AG09309 (cell line): ENCODE measurements at regions not wholly inside any gene's neighbourhood (a gene's known extent, or its start where the extent isn't known, plus 50 kb on each side); places are given as distances from the start of the nearest gene placed in this dataset.
A peak's percentile ranks its signal among the peaks of the same experiment; 100 is the strongest.

Experiments
- DNase-seq: peaks from one replicate; pipeline ENCODE4 v3.0.0-alpha.2; 2010; ENCODE audit warnings: low read depth
- H3K4me3 ChIP-seq: 2 replicates; pipeline ENCODE4 v1.5.1; 2011; ENCODE audit warnings: mild to moderate bottlenecking, low read depth, low read length, moderate library complexity; ENCODE audit not compliant: control insufficient read depth
- TF ChIP-seq, protein P1 (sequence below): IDR thresholded peaks from 2 replicates; pipeline ENCODE4 v1.5.1; 2011; ENCODE audit warnings: mild to moderate bottlenecking, low read depth, low read length, inconsistent platforms; ENCODE audit not compliant: insufficient read depth, control insufficient read depth; ENCODE audit errors: missing control alignments

DNA sequence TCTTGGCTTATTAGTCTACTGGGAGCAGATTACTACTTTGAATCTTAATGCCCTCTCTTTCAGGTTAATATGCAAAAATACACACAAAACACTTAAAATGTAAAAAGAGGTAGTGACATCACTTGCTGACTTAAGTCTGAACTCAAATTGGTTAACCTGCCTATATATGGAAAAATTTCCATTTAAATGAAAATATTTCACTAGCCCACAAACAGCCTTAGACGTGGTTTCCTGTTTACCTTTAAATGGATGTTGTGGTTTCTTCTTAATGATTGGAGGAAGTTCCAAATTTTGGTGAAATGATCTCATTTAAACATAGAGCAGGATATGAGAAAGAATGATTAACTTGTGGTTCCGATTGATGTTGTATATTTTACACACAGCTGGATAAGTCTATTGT, 553.7 kb downstream of the CD109 start:
- peak; percentile 1 for DNase-seq
- TF ChIP-seq, protein P1, sequence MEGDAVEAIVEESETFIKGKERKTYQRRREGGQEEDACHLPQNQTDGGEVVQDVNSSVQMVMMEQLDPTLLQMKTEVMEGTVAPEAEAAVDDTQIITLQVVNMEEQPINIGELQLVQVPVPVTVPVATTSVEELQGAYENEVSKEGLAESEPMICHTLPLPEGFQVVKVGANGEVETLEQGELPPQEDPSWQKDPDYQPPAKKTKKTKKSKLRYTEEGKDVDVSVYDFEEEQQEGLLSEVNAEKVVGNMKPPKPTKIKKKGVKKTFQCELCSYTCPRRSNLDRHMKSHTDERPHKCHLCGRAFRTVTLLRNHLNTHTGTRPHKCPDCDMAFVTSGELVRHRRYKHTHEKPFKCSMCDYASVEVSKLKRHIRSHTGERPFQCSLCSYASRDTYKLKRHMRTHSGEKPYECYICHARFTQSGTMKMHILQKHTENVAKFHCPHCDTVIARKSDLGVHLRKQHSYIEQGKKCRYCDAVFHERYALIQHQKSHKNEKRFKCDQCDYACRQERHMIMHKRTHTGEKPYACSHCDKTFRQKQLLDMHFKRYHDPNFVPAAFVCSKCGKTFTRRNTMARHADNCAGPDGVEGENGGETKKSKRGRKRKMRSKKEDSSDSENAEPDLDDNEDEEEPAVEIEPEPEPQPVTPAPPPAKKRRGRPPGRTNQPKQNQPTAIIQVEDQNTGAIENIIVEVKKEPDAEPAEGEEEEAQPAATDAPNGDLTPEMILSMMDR: no peak
- H3K4me3 ChIP-seq: no peak overlapping the region

DNA sequence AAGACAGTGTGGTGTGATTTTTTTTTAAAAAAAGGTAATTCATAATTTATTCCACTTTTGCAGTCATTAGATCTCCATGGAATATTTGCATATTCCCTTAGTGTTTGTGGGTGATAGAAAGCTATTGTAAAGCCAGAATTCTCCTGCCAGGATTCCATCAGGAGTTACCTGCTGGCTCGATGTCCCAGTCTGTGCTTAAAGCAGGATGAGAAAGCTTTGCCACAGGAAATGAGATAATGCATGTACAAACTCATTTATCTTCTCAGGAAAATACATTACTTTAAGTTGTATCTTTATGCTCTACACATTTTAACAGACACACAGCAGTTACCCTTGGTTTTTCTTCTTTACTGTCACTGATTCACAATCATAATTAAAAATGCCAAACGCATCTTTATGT, 553.0 kb downstream of the CD109 start:
- no peak for DNase-seq
- TF ChIP-seq, protein P1: no peak
- H3K4me3 ChIP-seq: no peak overlapping the region

DNA sequence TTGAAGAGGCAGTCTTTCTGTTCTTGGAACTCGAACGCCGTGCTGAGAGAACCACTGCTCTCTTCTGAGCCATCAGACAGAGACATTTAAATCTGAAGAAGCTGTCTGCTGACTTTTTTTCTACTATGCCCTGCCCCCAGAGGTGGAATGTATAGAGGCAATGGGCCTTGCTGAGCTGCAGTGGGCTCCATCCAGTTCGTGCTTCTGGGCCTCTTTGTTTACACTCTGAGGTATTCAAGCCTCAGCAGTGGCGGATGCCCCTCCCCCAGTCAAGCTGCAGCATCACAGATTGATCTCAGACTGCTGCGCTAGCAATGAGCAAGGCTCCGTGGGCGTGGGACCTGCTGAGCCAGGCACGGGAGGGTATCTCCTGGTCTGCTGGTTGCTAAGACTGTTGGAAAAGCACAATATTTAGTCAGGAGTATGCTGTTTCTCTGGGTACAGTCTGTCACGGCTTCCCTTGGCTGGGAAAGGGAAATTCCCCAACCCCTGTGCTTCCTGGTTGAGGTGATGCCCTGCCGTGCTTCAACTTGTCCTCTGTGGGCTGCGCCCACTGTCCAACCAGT, 526.8 kb downstream of the CD109 start:
- TF ChIP-seq, protein P1: no peak
- DNase-seq: no peak
- no peak overlapping the region for H3K4me3 ChIP-seq

DNA sequence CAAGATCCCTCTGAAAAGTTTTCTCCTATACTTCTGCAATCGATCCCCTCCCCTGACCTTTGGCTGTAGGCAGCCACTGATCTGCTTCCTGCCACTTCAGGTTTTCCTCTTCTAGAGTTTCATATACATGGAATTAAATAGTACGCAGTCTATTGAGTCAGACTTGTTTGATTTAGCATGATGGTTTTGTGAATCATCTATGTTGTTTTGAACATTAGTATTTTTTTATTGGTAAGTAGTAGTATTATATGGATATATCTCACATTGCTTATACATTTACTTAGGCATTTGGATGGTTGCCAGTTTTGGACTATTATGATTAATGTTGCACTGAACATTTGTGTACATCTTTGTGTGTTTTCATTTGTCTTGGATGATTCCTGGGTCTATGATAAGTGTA, 518.0 kb downstream of the CD109 start:
- DNase-seq: no peak
- H3K4me3 ChIP-seq: no peak overlapping the region
- TF ChIP-seq, protein P1: no peak

DNA sequence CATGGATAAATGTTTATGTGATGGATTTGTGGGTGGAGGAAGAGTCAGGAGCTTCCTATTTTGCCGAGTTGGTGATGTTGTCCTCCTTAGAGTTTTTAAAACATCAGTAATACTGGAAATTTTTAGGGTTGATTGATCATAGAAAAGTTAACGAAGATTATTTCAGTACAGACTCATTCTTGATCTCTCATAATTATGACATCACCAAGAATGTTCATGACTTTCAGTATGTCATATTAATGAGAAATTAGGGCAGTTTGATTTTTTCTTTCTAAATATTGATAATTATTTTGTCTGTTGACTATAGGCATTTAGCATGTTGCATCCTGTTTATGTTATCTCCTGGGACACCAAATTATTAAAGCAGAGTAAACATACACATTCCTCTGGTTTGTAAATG, 512.2 kb downstream of the CD109 start:
- DNase-seq: no peak
- H3K4me3 ChIP-seq: no peak overlapping the region
- TF ChIP-seq, protein P1: no peak

DNA sequence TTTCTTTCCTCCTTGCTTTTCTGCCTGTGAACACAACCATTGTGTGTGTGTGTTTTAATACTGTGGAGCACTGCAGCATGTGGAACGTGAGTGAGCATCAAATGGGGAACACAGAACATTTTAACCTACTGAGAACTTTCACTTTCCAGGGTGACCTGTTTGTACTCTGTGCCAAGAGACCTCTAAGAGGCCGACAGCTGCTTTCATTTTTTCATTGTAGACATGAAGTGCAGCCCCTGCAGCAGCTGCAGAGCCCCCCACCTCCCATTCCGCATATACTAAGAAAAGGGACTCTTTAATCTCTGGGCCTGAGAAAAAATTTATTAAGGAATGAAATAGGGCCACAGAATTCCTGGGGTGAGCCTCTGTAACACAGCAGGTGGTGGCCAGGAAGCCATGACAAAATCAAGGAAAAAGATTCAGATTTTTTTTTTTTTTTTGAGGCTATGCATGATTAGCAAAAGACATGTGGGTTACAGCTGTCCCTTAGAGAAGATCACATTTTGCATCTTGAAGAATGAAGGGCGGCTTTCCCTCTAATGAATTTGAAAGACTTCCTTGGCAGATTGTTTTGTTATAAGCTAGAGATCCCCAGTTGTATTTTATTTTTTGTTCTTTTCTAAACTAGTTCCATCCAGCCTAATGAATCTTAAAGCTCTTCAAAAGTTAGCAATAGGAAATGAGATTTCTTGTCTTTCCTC, 503.4 kb downstream of the CD109 start:
- TF ChIP-seq, protein P1: no peak
- DNase-seq: no peak
- no peak overlapping the region for H3K4me3 ChIP-seq

DNA sequence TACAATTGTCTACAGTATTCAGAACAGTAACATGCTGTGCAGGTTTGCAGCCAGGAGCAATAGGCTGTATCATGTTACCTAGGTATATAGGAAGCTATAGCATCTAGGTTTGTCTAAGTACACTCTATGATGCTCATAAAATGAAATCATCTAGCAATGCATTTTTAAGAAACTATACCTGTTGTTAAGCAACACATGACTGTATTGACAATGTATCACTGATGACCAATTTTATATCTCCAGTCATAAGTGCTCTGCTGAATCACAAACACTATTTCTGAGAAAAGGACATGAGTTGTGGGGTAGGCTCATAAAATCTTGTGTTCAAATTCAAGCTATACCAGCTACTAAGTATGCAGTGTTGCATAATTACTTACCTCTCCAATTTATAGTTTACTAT, 501.3 kb downstream of the CD109 start:
- DNase-seq: no peak
- TF ChIP-seq, protein P1: no peak

More for the DNA sequence above, 501.3 kb downstream of the CD109 start:
- no peak overlapping the region for H3K4me3 ChIP-seq
